PC-3 (cell line): ENCODE measurements at regions not wholly inside any gene's neighbourhood (a gene's known extent, or its start where the extent isn't known, plus 50 kb on each side); places are given as distances from the start of the nearest gene placed in this dataset.

Experiments used
- ATAC-seq: fragments of 200-7000 bp; cut with Tn5 transposase; 2 replicates; pipeline ENCODE4 v1.9.1; 2020; ENCODE audit warnings: mild to moderate bottlenecking, moderate library complexity
- BruUV-seq: library from RNA; stranded (reverse); fragments of 400-500 nt; replicated peaks from 2 replicates; lab custom pipeline; 2021; lab: Mats Ljungman, UMichigan
- CTCF ChIA-PET: fragments of 300-600 bp; sonication (Branson Sonifier 250); formaldehyde crosslinking; loops from one replicate; lab custom pipeline; 2022; ENCODE audit warnings: antibody characterized with exemption; lab: Charles Lee
- POLR2A ChIA-PET: fragments of 300-600 bp; sonication (Branson Sonifier 250); formaldehyde crosslinking; loops from one replicate; lab custom pipeline; 2022; ENCODE audit warnings: antibody characterized with exemption; ENCODE audit not compliant: unreplicated experiment; lab: Charles Lee
- DNase-seq: peaks from one replicate; pipeline ENCODE4 v3.0.0-alpha.2; 2015
- H2AFZ ChIP-seq: fragments of 300-600 bp; sonication (generic); 2 replicates; pipeline ENCODE4 v1.6.0; 2016; ENCODE audit warnings: antibody characterized with exemption, low read length
- H3F3A ChIP-seq: fragments of 300-600 bp; sonication (generic); one replicate; pipeline ENCODE4 v1.6.0; 2017; ENCODE audit warnings: antibody characterized with exemption, low read length, control low read depth, mild to moderate bottlenecking; ENCODE audit not compliant: unreplicated experiment
- H3K27ac ChIP-seq: fragments of 300-600 bp; sonication (generic); 2 replicates; pipeline ENCODE4 v1.5.1; 2016; ENCODE audit warnings: mild to moderate bottlenecking, low read length
- H3K27me3 ChIP-seq: fragments of 300-600 bp; sonication (generic); 2 replicates; pipeline ENCODE4 v1.6.1; 2016; ENCODE audit warnings: low read length, mixed read lengths
- H3K36me3 ChIP-seq: fragments of 300-600 bp; sonication (generic); 2 replicates; pipeline ENCODE4 v1.6.1; 2016; ENCODE audit warnings: low read depth, mixed run types, low read length, mixed read lengths
- H3K4me1 ChIP-seq: fragments of 300-600 bp; sonication (generic); 2 replicates; pipeline ENCODE4 v1.5.1; 2016; ENCODE audit warnings: low read length; ENCODE audit not compliant: insufficient read depth
- H3K4me2 ChIP-seq: fragments of 300-600 bp; sonication (generic); 2 replicates; pipeline ENCODE4 v1.6.0; 2016; ENCODE audit warnings: low read length
- H3K4me3 ChIP-seq: fragments of 300-600 bp; sonication (generic); 2 replicates; pipeline ENCODE4 v1.5.1; 2016; ENCODE audit warnings: mild to moderate bottlenecking, low read length, mixed read lengths
- H3K79me2 ChIP-seq: fragments of 300-600 bp; sonication (generic); 2 replicates; pipeline ENCODE4 v1.6.1; 2017; ENCODE audit warnings: low read length, mixed read lengths
- H3K9ac ChIP-seq: fragments of 300-600 bp; sonication (generic); 2 replicates; pipeline ENCODE4 v1.6.0; 2016; ENCODE audit warnings: mild to moderate bottlenecking, low read length
- H3K9me2 ChIP-seq: fragments of 300-600 bp; sonication (generic); replicated peaks from 2 replicates; pipeline ENCODE4 v1.6.1; 2016; ENCODE audit warnings: mixed run types, low read length, mixed read lengths
- H3K9me3 ChIP-seq: fragments of 300-600 bp; sonication (generic); 2 replicates; pipeline ENCODE4 v1.6.1; 2016; ENCODE audit warnings: low read length, mixed read lengths
- H4K20me1 ChIP-seq: fragments of 300-600 bp; sonication (generic); 2 replicates; pipeline ENCODE4 v1.6.1; 2016; ENCODE audit warnings: low read length, mixed read lengths
- EZH2 ChIP-seq: fragments of 300-600 bp; sonication (generic); IDR thresholded peaks from one replicate; pipeline ENCODE4 v1.6.1; 2017; ENCODE audit warnings: antibody characterized with exemption, mild to moderate bottlenecking, low read length; ENCODE audit not compliant: unreplicated experiment
- EZH2phosphoT487 ChIP-seq: fragments of 300-600 bp; sonication (generic); IDR thresholded peaks from 2 replicates; pipeline ENCODE4 v1.6.1; 2018; ENCODE audit warnings: mild to moderate bottlenecking, antibody characterized with exemption, low read length, borderline replicate concordance
- intact Hi-C: fragments of 100-400 bp; cut with micrococcal nuclease; formaldehyde crosslinking; loops from 2 replicates; pipeline ENCODE4 v1.9.0; 2023
- TF ChIP-seq, protein P1 (sequence below): fragments of 300-600 bp; sonication (generic); conservative IDR thresholded peaks from 2 replicates; pipeline ENCODE4 v1.5.1; 2017; ENCODE audit warnings: antibody characterized with exemption, low read depth, mild to moderate bottlenecking, low read length

DNA sequence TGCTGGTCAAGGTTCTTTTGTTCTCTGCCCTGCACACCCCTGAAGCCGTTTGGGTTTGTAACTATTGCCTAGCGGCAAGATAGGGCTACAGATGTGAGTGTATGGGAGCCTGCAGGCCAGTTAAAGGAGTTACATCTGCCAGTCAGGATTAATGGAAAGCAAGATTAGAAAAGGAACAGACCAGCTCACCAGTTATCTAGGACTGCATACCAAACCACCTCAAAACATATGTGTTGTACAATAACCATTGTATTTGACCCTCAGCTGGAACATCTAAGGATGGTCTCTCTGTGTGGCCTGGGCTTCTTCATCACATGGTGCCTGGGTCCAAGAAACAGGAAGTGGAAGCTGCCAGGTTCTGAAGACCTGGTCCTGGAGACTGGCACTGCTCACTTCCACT is 52.5 kb upstream of the FBXO28 start:
- no peak for TF ChIP-seq EZH2
- TF ChIP-seq, protein P1, sequence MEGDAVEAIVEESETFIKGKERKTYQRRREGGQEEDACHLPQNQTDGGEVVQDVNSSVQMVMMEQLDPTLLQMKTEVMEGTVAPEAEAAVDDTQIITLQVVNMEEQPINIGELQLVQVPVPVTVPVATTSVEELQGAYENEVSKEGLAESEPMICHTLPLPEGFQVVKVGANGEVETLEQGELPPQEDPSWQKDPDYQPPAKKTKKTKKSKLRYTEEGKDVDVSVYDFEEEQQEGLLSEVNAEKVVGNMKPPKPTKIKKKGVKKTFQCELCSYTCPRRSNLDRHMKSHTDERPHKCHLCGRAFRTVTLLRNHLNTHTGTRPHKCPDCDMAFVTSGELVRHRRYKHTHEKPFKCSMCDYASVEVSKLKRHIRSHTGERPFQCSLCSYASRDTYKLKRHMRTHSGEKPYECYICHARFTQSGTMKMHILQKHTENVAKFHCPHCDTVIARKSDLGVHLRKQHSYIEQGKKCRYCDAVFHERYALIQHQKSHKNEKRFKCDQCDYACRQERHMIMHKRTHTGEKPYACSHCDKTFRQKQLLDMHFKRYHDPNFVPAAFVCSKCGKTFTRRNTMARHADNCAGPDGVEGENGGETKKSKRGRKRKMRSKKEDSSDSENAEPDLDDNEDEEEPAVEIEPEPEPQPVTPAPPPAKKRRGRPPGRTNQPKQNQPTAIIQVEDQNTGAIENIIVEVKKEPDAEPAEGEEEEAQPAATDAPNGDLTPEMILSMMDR: no peak
- no peak for TF ChIP-seq EZH2phosphoT487
- no TSS peak for BruUV-seq
- POLR2A ChIA-PET: interaction anchor here (0.5 kb wide), 1 partner anchor 126 kb away, joined by 10 read pairs; no protein-coding TSS in a partner anchor

DNA sequence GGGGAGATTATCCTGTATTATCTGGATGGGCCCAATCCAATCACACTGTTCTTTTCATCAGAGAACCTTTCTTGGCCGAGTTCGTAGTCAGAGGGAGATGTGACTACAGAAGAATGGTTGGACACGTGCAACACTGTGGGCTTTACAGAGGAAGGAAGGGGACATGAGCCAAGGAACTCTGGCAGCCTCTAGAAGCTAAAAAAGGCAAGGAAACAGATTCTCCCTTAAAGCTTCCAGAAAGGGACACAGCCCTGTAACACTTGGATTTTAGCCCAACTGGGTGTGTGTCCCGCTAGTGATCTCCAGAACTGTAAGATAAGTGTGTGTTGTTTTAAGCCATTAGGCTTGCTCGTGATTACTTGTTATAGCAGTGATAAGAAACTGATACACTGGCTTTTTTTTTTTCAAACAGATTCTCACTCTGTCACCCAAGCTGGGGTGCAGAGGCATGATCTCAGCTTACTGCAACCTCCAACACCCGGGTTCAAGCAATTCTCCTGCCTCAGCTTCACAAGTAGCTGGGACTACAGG is 53.9 kb upstream of the FBXO28 start:
- H3K4me3 ChIP-seq: no peak overlapping the region
- POLR2A ChIA-PET: no interaction called here
- no peaks in the 10 kb centered on the region for H3K79me2 ChIP-seq
- ATAC-seq (no peak), DNase-seq (no peak)
- H3K4me1 ChIP-seq: peaks cover 55% of the 10 kb centered on the region
- intact Hi-C loops: loop anchor here (10.0 kb wide), 1 partner anchor 65 kb away; no protein-coding TSS in a partner anchor
- no peak overlapping the region for H2AFZ ChIP-seq
- TF ChIP-seq EZH2phosphoT487 (no peak), EZH2 (no peak)
- TF ChIP-seq, protein P1: no peak
- H3K4me2 ChIP-seq: no peak overlapping the region
- no peaks in the 10 kb centered on the region for H3K9me3 ChIP-seq
- H3K9me2 ChIP-seq: no peaks in the 10 kb centered on the region
- H3K9ac ChIP-seq: no peak overlapping the region
- H3K36me3 ChIP-seq: no peaks in the 10 kb centered on the region
- H4K20me1 ChIP-seq: no peaks in the 10 kb centered on the region
- H3K27me3 ChIP-seq: no peaks in the 10 kb centered on the region
- no TSS peak for BruUV-seq
- H3K27ac ChIP-seq: no peak overlapping the region
- peaks cover 3% of the 10 kb centered on the region for H3F3A ChIP-seq
- CTCF ChIA-PET: no interaction called here

More for the DNA sequence above, 52.5 kb upstream of the FBXO28 start:
- Histone ChIP-seq H3K9me3 (no peaks in the 10 kb centered on the region), H2AFZ (no peak overlapping the region), H3K4me1 (peaks cover 70% of the 10 kb centered on the region), H3K27ac (no peak overlapping the region), H3K4me2 (no peak overlapping the region), H3K9me2 (no peaks in the 10 kb centered on the region), H4K20me1 (no peaks in the 10 kb centered on the region), H3K4me3 (no peak overlapping the region), H3K9ac (no peak overlapping the region), H3K79me2 (no peaks in the 10 kb centered on the region), H3F3A (peaks cover 3% of the 10 kb centered on the region), H3K27me3 (no peaks in the 10 kb centered on the region), H3K36me3 (no peaks in the 10 kb centered on the region)
- CTCF ChIA-PET: no interaction called here
- DNase-seq (no peak), ATAC-seq (no peak)
- intact Hi-C loops: no loop called here

DNA sequence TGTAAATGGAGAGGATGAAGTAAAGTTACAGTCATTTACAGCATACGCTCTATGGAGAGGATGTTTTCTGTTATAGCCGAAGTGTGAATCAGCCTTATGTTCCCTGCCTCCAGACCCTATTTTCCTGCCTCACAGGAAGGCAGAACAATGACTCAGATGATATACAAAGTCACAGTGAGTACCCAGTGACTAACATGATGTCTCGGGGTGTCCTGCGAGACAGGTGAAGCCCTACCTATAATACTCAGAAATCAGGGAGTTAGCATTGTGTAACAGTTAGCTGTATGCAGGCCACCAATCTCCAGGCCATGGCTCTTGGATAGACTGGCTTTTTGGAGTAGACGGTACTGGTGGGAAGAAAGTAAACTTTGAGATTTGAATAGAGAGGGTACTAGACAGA is 55.6 kb upstream of the FBXO28 start:
- intact Hi-C loops: loop anchor here (10.0 kb wide), 1 partner anchor 64 kb away; no protein-coding TSS in a partner anchor
- DNase-seq (peak; percentile 98), ATAC-seq (peak; percentile 94)
- POLR2A ChIA-PET: no interaction called here
- no TSS peak for BruUV-seq
- Histone ChIP-seq H3K79me2 (no peaks in the 10 kb centered on the region), H2AFZ (no peak overlapping the region), H3K36me3 (no peaks in the 10 kb centered on the region), H3K4me3 (no peak overlapping the region), H3K4me1 (peaks cover 41% of the 10 kb centered on the region), H3K9me3 (0 out of 2 replicates have a peak, but pooled peaks cover 5% of the 10 kb centered on the region), H3K27me3 (no peaks in the 10 kb centered on the region), H3K27ac (peak overlapping the region; percentile 75), H3K9me2 (no peaks in the 10 kb centered on the region), H3F3A (peaks cover 6% of the 10 kb centered on the region), H3K4me2 (peak overlapping the region; percentile 51), H4K20me1 (no peaks in the 10 kb centered on the region), H3K9ac (peak overlapping the region; percentile 4; the same call in 1 of the 2 replicates)
- no peak for TF ChIP-seq EZH2phosphoT487
- no peak for TF ChIP-seq EZH2
- TF ChIP-seq, protein P1: no peak
- CTCF ChIA-PET: no interaction called here
